ENCODE measurements at regions not wholly inside any gene's neighbourhood (a gene's known extent, or its start where the extent isn't known, plus 50 kb on each side); places are given as distances from the start of the nearest gene placed in this dataset.

DNA sequence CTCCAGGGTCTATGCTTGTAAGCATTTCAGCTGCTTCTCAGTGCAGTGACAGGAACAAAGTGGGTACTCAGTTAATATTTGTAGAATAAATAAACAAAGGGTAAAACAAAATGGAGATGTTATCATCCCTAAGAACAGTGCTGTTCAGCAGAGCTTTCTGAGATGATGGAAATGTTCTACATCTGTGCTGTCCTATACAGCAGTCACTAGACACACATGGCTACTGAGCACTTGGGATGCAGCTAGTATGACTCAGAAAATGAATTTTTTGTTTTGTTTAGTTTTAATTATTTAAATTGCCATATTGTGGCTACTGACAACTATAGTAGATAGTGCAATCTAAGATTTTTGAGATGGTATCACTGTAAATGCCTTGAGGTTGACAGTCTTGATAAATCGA, 283.8 kb upstream of the ADAMTS9 start:
- TF ChIP-seq SPI1 (IDR thresholded peaks at IDR 0.05; ENCODE audit: borderline replicate concordance, low read depth): no peak
- TF ChIP-seq, protein P1, sequence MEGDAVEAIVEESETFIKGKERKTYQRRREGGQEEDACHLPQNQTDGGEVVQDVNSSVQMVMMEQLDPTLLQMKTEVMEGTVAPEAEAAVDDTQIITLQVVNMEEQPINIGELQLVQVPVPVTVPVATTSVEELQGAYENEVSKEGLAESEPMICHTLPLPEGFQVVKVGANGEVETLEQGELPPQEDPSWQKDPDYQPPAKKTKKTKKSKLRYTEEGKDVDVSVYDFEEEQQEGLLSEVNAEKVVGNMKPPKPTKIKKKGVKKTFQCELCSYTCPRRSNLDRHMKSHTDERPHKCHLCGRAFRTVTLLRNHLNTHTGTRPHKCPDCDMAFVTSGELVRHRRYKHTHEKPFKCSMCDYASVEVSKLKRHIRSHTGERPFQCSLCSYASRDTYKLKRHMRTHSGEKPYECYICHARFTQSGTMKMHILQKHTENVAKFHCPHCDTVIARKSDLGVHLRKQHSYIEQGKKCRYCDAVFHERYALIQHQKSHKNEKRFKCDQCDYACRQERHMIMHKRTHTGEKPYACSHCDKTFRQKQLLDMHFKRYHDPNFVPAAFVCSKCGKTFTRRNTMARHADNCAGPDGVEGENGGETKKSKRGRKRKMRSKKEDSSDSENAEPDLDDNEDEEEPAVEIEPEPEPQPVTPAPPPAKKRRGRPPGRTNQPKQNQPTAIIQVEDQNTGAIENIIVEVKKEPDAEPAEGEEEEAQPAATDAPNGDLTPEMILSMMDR (IDR thresholded peaks at IDR 0.05; ENCODE audit: insufficient read depth, low read length): no peak
- no peak for TF ChIP-seq POLR2AphosphoS5 (IDR thresholded peaks at IDR 0.05; ENCODE audit: low read depth)
- TF ChIP-seq, protein P2, sequence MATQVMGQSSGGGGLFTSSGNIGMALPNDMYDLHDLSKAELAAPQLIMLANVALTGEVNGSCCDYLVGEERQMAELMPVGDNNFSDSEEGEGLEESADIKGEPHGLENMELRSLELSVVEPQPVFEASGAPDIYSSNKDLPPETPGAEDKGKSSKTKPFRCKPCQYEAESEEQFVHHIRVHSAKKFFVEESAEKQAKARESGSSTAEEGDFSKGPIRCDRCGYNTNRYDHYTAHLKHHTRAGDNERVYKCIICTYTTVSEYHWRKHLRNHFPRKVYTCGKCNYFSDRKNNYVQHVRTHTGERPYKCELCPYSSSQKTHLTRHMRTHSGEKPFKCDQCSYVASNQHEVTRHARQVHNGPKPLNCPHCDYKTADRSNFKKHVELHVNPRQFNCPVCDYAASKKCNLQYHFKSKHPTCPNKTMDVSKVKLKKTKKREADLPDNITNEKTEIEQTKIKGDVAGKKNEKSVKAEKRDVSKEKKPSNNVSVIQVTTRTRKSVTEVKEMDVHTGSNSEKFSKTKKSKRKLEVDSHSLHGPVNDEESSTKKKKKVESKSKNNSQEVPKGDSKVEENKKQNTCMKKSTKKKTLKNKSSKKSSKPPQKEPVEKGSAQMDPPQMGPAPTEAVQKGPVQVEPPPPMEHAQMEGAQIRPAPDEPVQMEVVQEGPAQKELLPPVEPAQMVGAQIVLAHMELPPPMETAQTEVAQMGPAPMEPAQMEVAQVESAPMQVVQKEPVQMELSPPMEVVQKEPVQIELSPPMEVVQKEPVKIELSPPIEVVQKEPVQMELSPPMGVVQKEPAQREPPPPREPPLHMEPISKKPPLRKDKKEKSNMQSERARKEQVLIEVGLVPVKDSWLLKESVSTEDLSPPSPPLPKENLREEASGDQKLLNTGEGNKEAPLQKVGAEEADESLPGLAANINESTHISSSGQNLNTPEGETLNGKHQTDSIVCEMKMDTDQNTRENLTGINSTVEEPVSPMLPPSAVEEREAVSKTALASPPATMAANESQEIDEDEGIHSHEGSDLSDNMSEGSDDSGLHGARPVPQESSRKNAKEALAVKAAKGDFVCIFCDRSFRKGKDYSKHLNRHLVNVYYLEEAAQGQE (IDR thresholded peaks at IDR 0.05; ENCODE audit: insufficient replicate concordance, low read depth): no peak
- TF ChIP-seq GABPA (IDR thresholded peaks at IDR 0.05; ENCODE audit: low read depth): no peak

Data from HL-60 (cell line).